H1 (cell line): ENCODE measurements at regions not wholly inside any gene's neighbourhood (a gene's known extent, or its start where the extent isn't known, plus 50 kb on each side); places are given as distances from the start of the nearest gene placed in this dataset.

ENCODE experiments used
- CTCF ChIP-seq, 3 experiments: IDR thresholded peaks; 1 replicate in 2 of 3; 2 replicates in 1 of 3; pipeline versions ENCODE4 v1.5.1 to v1.6.1; 2011; ENCODE audit warnings: low read length in 3 of 3, mild to moderate bottlenecking in 3 of 3, inconsistent platforms in 2 of 3, low read depth in 1 of 3, moderate library complexity in 1 of 3; ENCODE audit not compliant: insufficient read depth in 1 of 3; ENCODE audit errors: control extremely low read depth in 1 of 3
- E2F6 ChIP-seq: IDR thresholded peaks from 2 replicates; pipeline ENCODE4 v1.6.1; 2012; ENCODE audit warnings: inconsistent platforms
- KDM4A ChIP-seq: IDR thresholded peaks from one replicate; pipeline ENCODE4 v1.7.1; 2012; ENCODE audit warnings: low read depth, mild to moderate bottlenecking, moderate library complexity, low read length, inconsistent platforms; ENCODE audit not compliant: severe bottlenecking
- MAX ChIP-seq: IDR thresholded peaks from 2 replicates; pipeline ENCODE4 v1.6.1; 2012; ENCODE audit warnings: inconsistent platforms
- PHF8 ChIP-seq: fragments of 200-600 bp; sonication (generic); conservative IDR thresholded peaks from 2 replicates; pipeline ENCODE4 v1.7.1; 2012; ENCODE audit warnings: low read depth, mild to moderate bottlenecking, inconsistent platforms, low read length, moderate library complexity
- SIN3A ChIP-seq, 2 experiments: IDR thresholded peaks in 1 of 2; conservative IDR thresholded peaks in 1 of 2; 2 replicates each; pipeline ENCODE4 v1.6.1; 2011 to 2012; ENCODE audit warnings: low read length in 2 of 2, improper control_type of control experiment in 1 of 2, low read depth in 1 of 2, mild to moderate bottlenecking in 1 of 2

- TF ChIP-seq E2F6: peak; percentile 99
- TF ChIP-seq SIN3A (conservative IDR thresholded peaks at IDR 0.05 in 1 of 2, IDR thresholded peaks at IDR 0.05 in 1 of 2; ENCODE audit: low read depth in 1 of 2, low read length in 2 of 2): peak in 1 of 2 experiments; percentile 77; a peak in 3 of 4 replicates
- TF ChIP-seq MAX: peak; percentile 97
- TF ChIP-seq PHF8: peak; percentile 68
- peak; percentile 71 to 90 (median 82) for TF ChIP-seq CTCF (IDR thresholded peaks at IDR 0.05; ENCODE audit: control extremely low read depth in 1 of 3, insufficient read depth in 1 of 3, low read depth in 1 of 3, low read length in 3 of 3)
- TF ChIP-seq KDM4A: peak; percentile 97
Measured at GRCh38 chr20:2206957-2207769, 88.6 kb upstream of the TGM3 start (continued).
